ENCODE measurements at regions not wholly inside any gene's neighbourhood (a gene's known extent, or its start where the extent isn't known, plus 50 kb on each side); places are given as distances from the start of the nearest gene placed in this dataset.

DNA sequence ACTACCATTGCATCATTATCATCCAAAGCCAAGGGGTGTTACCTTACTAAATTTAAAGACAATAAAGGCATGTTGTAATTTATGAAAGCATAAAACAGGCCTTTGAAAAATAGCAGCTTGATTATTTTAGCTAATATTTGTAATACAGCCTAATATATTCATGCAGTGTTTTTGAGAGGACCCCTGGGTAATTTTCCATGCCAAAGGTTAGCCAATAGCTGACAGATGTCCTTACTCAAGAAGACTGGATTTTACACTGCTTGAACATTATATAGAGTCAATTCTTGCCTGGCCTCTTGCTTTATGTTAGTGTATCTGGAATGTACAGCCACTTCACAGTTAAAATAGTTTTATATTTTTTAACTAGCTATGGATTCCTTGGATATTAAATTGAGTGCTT, 337.8 kb upstream of the PAPPA start:
- TF ChIP-seq, protein P1, sequence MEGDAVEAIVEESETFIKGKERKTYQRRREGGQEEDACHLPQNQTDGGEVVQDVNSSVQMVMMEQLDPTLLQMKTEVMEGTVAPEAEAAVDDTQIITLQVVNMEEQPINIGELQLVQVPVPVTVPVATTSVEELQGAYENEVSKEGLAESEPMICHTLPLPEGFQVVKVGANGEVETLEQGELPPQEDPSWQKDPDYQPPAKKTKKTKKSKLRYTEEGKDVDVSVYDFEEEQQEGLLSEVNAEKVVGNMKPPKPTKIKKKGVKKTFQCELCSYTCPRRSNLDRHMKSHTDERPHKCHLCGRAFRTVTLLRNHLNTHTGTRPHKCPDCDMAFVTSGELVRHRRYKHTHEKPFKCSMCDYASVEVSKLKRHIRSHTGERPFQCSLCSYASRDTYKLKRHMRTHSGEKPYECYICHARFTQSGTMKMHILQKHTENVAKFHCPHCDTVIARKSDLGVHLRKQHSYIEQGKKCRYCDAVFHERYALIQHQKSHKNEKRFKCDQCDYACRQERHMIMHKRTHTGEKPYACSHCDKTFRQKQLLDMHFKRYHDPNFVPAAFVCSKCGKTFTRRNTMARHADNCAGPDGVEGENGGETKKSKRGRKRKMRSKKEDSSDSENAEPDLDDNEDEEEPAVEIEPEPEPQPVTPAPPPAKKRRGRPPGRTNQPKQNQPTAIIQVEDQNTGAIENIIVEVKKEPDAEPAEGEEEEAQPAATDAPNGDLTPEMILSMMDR (IDR thresholded peaks at IDR 0.05), result no peak
- no peak for TF ChIP-seq POLR2AphosphoS5 (IDR thresholded peaks at IDR 0.05; ENCODE audit: low read depth, low read length)
